ENCODE measurements at regions not wholly inside any gene's neighbourhood (a gene's known extent, or its start where the extent isn't known, plus 50 kb on each side); places are given as distances from the start of the nearest gene placed in this dataset.

DNA sequence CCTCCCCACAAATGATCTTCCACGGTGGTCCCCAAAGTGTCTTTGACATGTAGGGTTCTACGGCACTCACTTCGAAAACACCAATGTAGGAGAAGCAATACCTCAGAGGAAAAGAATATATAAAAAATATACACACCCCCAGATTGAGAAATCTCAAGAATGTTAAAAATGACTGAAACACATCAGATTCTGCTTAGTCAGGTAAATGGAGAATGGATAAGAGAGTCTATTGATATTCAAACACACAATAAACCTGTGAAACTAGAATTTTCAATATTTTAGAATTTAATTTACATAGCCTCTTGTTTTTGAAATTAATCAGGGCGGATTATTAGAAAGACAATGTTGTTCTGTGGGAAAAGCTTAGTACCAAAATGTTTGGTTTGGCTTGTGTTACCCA is 712.4 kb downstream of the GATA3 start:
- intact Hi-C loops (cut with micrococcal nuclease; ENCODE audit: unreplicated experiment) = no loop called here
- CTCF ChIA-PET = no interaction called here
- FAIRE-seq = no peak
- WGBS (ENCODE audit: insufficient coverage, insufficient replicate concordance, low lambda C conversion rate, missing lambda C conversion rate) = 48% methylated on average over 4 of the region's 4 CpGs
- no peaks in the 10 kb centered on the region for H3K9me3 ChIP-seq (replicated peaks; ENCODE audit: control insufficient read depth, insufficient read depth, low read length)
- H4K20me1 ChIP-seq (ENCODE audit: control insufficient read depth, insufficient read depth) = no peaks in the 10 kb centered on the region
- TF ChIP-seq ZZZ3 (IDR thresholded peaks at IDR 0.05; ENCODE audit: control insufficient read depth, insufficient read length, low read depth) = no peak
- TF ChIP-seq EGR1 (IDR thresholded peaks at IDR 0.05; ENCODE audit: borderline replicate concordance in 1 of 2, low read depth in 2 of 2, low read length in 2 of 2) = no peak
- no peak for TF ChIP-seq RBBP5 (conservative IDR thresholded peaks at IDR 0.05)
- TF ChIP-seq, protein P1, sequence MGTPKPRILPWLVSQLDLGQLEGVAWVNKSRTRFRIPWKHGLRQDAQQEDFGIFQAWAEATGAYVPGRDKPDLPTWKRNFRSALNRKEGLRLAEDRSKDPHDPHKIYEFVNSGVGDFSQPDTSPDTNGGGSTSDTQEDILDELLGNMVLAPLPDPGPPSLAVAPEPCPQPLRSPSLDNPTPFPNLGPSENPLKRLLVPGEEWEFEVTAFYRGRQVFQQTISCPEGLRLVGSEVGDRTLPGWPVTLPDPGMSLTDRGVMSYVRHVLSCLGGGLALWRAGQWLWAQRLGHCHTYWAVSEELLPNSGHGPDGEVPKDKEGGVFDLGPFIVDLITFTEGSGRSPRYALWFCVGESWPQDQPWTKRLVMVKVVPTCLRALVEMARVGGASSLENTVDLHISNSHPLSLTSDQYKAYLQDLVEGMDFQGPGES (IDR thresholded peaks at IDR 0.05) = no peak
- no peak for TF ChIP-seq ZBED1 (IDR thresholded peaks at IDR 0.05; ENCODE audit: borderline replicate concordance)
- TF ChIP-seq CREB1 (IDR thresholded peaks at IDR 0.05; ENCODE audit: low read depth) = no peak
- TF ChIP-seq RELA (IDR thresholded peaks at IDR 0.05; ENCODE audit: borderline replicate concordance, partially characterized antibody) = no peak
- no peak for TF ChIP-seq SREBF1 (IDR thresholded peaks at IDR 0.05; ENCODE audit: low read length)
- no peak for TF ChIP-seq EED (IDR thresholded peaks at IDR 0.05; ENCODE audit: low read depth)
- no peak for TF ChIP-seq CBX5 (IDR thresholded peaks at IDR 0.05; ENCODE audit: low read depth)
- TF ChIP-seq HCFC1 (IDR thresholded peaks at IDR 0.05; ENCODE audit: low read length) = no peak
- no peak for TF ChIP-seq ATF7 (IDR thresholded peaks at IDR 0.05; ENCODE audit: low read depth)
- TF ChIP-seq, protein P2, sequence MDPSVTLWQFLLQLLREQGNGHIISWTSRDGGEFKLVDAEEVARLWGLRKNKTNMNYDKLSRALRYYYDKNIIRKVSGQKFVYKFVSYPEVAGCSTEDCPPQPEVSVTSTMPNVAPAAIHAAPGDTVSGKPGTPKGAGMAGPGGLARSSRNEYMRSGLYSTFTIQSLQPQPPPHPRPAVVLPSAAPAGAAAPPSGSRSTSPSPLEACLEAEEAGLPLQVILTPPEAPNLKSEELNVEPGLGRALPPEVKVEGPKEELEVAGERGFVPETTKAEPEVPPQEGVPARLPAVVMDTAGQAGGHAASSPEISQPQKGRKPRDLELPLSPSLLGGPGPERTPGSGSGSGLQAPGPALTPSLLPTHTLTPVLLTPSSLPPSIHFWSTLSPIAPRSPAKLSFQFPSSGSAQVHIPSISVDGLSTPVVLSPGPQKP (IDR thresholded peaks at IDR 0.05; ENCODE audit: low read depth, low read length) = no peak
- H3K27ac ChIP-seq (ENCODE audit: control insufficient read depth, insufficient read depth) = no peak overlapping the region
- no peak overlapping the region for H3K4me3 ChIP-seq
- no peaks in the 10 kb centered on the region for H3K27me3 ChIP-seq (replicated peaks in 1 of 2; ENCODE audit: control insufficient read depth in 2 of 2, insufficient read depth in 2 of 2, low read length in 1 of 2)
- SMC1A ChIA-PET (ENCODE audit: uncharacterized antibody, unreplicated experiment) = no interaction called here
- RAD21 ChIA-PET (ENCODE audit: unreplicated experiment) = no interaction called here
- POLR2A ChIA-PET = no interaction called here
- H3K4me1 ChIP-seq (ENCODE audit: control insufficient read depth, insufficient read depth, low read length) = no peaks in the 10 kb centered on the region
- in situ Hi-C loops (cut with MboI) = no loop called here
- DNase-seq (ENCODE audit: low read depth, low spot score) = no peak
- no TSS peak for BruUV-seq (replicated peaks)
- no peak overlapping the region for H2AFZ ChIP-seq (ENCODE audit: control insufficient read depth, low read depth, low read length)
- no peak overlapping the region for H3K4me2 ChIP-seq (ENCODE audit: control insufficient read depth, insufficient read depth)
- H3K36me3 ChIP-seq (ENCODE audit: control insufficient read depth in 2 of 2, insufficient read depth in 2 of 2, low read length in 1 of 2) = no peaks in the 10 kb centered on the region
- H3K9ac ChIP-seq (ENCODE audit: control insufficient read depth, insufficient read depth, low read length) = no peak overlapping the region
- no peaks in the 10 kb centered on the region for H3K79me2 ChIP-seq (ENCODE audit: control insufficient read depth, insufficient read depth, low read length)
- ATAC-seq = no peak
